ENCODE measurements at regions not wholly inside any gene's neighbourhood (a gene's known extent, or its start where the extent isn't known, plus 50 kb on each side); places are given as distances from the start of the nearest gene placed in this dataset.
"Not testable (repeated sequence)": the region's sequence is repeated elsewhere in the genome, so short reads cannot be mapped to it uniquely, and the experiment has no call there.

- H3K27me3 Mint-ChIP-seq, result peaks cover 9 to 11% of the 10 kb centered on the region in 2 donors
- Histone ChIP-seq H3K36me3 (ENCODE audit: insufficient read depth, low read length) (no peaks in the 10 kb centered on the region), H3K4me3 (ENCODE audit: low read length) (no peak overlapping the region), H3K27ac (ENCODE audit: low read depth, low read length) (no peak overlapping the region), H3K4me1 (ENCODE audit: insufficient read depth, low read length) (no peaks in the 10 kb centered on the region), H3K27me3 (ENCODE audit: insufficient read depth, low read length, poor library complexity, severe bottlenecking) (no peaks in the 10 kb centered on the region), H3K9me3 (ENCODE audit: low read length) (no peaks in the 10 kb centered on the region)
- H3K4me1 Mint-ChIP-seq, result no peaks in the 10 kb centered on the region
- ChIA-PET CTCF (no interaction called here), POLR2A (no interaction called here)
- no peaks in the 10 kb centered on the region for H3K36me3 Mint-ChIP-seq
- no peak overlapping the region for H3K4me3 Mint-ChIP-seq
- H3K9me3 Mint-ChIP-seq, result peaks cover 2 to 28% (median 8%) of the 10 kb centered on the region in 5 donors
- DNase-seq, result no peak
- no peak overlapping the region for H3K27ac Mint-ChIP-seq
These were observed 558.7 kb downstream of the INSC start for GRCh38 chr11:15673408-15673831.

GRCh38 chr11:15674756-15675155, 560.0 kb downstream of the INSC start:
- no peaks in the 10 kb centered on the region for H3K4me1 ChIP-seq (ENCODE audit: insufficient read depth, low read length)
- no peak overlapping the region for H3K27ac ChIP-seq (ENCODE audit: low read depth, low read length)
- H3K27me3 ChIP-seq (ENCODE audit: insufficient read depth, low read length, poor library complexity, severe bottlenecking), result no peaks in the 10 kb centered on the region
- no peaks in the 10 kb centered on the region for H3K4me1 Mint-ChIP-seq
- CTCF ChIA-PET, result no interaction called here
- no peak overlapping the region for H3K27ac Mint-ChIP-seq
- no peaks in the 10 kb centered on the region for H3K36me3 Mint-ChIP-seq
- H3K27me3 Mint-ChIP-seq, result peaks cover 9 to 11% of the 10 kb centered on the region in 2 donors
- H3K9me3 ChIP-seq (ENCODE audit: low read length), result no peaks in the 10 kb centered on the region
- peaks cover 4 to 34% (median 10%) of the 10 kb centered on the region in 5 donors for H3K9me3 Mint-ChIP-seq
- POLR2A ChIA-PET, result no interaction called here
- no peak for DNase-seq
- H3K4me3 Mint-ChIP-seq, result no peak overlapping the region
- H3K4me3 ChIP-seq (ENCODE audit: low read length), result no peak overlapping the region
- no peaks in the 10 kb centered on the region for H3K36me3 ChIP-seq (ENCODE audit: insufficient read depth, low read length)

DNA sequence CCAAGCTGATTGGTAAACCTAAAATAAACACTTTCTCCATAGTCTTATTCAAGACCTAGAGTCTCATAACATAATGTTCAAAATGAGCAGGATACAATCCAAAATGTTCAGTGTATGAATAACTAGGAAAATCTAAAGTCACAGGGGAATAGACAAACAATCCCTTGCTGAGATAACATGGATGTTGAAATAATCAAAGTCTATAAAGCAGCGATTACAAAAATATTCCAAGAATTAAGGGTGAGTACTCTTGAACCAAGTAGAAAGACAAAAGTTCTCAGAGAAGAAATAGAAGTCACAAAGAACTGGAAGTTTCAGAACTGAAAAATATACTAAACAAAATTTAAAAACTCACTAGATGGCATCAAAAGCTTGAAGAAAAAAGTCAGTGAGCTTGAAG, 561.0 kb downstream of the INSC start:
- no peak overlapping the region for H3K4me3 ChIP-seq (ENCODE audit: low read length)
- Mint-ChIP-seq H3K4me3 (no peak overlapping the region), H3K27ac (no peak overlapping the region), H3K9me3 (peaks cover 4 to 34% (median 10%) of the 10 kb centered on the region in 5 donors), H3K36me3 (no peaks in the 10 kb centered on the region), H3K27me3 (peaks cover 5 to 9% of the 10 kb centered on the region in 2 donors), H3K4me1 (no peaks in the 10 kb centered on the region)
- no peaks in the 10 kb centered on the region for H3K36me3 ChIP-seq (ENCODE audit: insufficient read depth, low read length)
- ChIA-PET CTCF (no interaction called here), POLR2A (no interaction called here)
- H3K9me3 ChIP-seq (ENCODE audit: low read length), result no peaks in the 10 kb centered on the region
- H3K27ac ChIP-seq (ENCODE audit: low read depth, low read length), result no peak overlapping the region
- no peak for DNase-seq
- H3K27me3 ChIP-seq (ENCODE audit: insufficient read depth, low read length, poor library complexity, severe bottlenecking), result no peaks in the 10 kb centered on the region
- H3K4me1 ChIP-seq (ENCODE audit: insufficient read depth, low read length), result no peaks in the 10 kb centered on the region

DNA sequence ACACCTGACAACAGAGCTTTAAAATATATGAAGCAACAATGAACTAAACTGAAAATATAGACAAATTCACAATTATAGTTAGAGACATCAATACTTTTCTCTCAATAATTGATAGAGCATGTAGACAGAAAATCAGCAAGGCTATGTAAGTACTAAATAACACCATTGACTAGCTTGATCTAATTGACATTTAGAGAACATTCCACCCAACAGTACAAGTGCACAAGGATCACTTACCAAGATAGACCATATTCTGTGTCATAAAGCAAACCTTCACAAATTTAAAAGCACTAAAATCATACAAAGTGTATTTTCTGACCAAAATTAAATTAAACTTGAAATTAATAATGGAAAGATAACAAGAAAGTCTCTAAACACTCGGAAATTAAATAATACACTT, 562.5 kb downstream of the INSC start:
- Mint-ChIP-seq H3K9me3 (peaks cover 4 to 34% (median 10%) of the 10 kb centered on the region in 5 donors), H3K27ac (no peak overlapping the region), H3K4me1 (no peaks in the 10 kb centered on the region), H3K36me3 (no peaks in the 10 kb centered on the region), H3K27me3 (peaks cover 2 to 5% of the 10 kb centered on the region in 2 donors), H3K4me3 (no peak overlapping the region)
- no peak overlapping the region for H3K27ac ChIP-seq (ENCODE audit: low read depth, low read length)
- no peaks in the 10 kb centered on the region for H3K27me3 ChIP-seq (ENCODE audit: insufficient read depth, low read length, poor library complexity, severe bottlenecking)
- POLR2A ChIA-PET, result no interaction called here
- CTCF ChIA-PET, result no interaction called here
- H3K4me3 ChIP-seq (ENCODE audit: low read length), result no peak overlapping the region
- H3K36me3 ChIP-seq (ENCODE audit: insufficient read depth, low read length), result no peaks in the 10 kb centered on the region
- DNase-seq, result no peak
- H3K4me1 ChIP-seq (ENCODE audit: insufficient read depth, low read length), result no peaks in the 10 kb centered on the region
- no peaks in the 10 kb centered on the region for H3K9me3 ChIP-seq (ENCODE audit: low read length)

DNA sequence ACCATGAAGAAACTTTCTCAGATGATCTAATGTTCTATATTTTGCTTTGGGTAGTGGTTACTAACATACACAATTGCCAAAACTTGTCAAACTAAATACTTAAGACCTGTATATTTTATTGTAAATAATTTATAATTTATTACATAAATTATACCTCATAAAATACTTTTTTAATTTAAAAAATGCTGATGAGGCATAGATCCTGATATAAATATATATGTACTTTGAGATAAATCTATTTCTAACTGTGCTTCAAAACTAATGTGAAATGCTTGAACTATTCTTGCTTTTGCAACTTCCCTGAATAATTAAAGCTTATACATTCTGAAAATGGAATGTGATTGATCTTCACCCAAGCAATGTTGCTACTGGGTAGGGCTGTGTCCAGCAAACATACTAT, 568.8 kb downstream of the INSC start:
- no peak overlapping the region for H3K27ac Mint-ChIP-seq
- POLR2A ChIA-PET, result no interaction called here
- CTCF ChIA-PET, result no interaction called here

GRCh38 chr11:15685306-15685705, 570.6 kb downstream of the INSC start:
- no peak overlapping the region for H3K27ac Mint-ChIP-seq
- CTCF ChIA-PET, result no interaction called here

More for the DNA sequence above, 568.8 kb downstream of the INSC start:
- H3K27ac ChIP-seq (ENCODE audit: low read depth, low read length), result no peak overlapping the region
- peaks cover 1 to 7% (median 3%) of the 10 kb centered on the region in 5 donors for H3K9me3 Mint-ChIP-seq
- H3K27me3 Mint-ChIP-seq, result no peaks in the 10 kb centered on the region
- no peaks in the 10 kb centered on the region for H3K36me3 ChIP-seq (ENCODE audit: insufficient read depth, low read length)
- no peaks in the 10 kb centered on the region for H3K9me3 ChIP-seq (ENCODE audit: low read length)
- H3K4me1 ChIP-seq (ENCODE audit: insufficient read depth, low read length), result no peaks in the 10 kb centered on the region
- no peaks in the 10 kb centered on the region for H3K36me3 Mint-ChIP-seq
- no peak overlapping the region for H3K4me3 ChIP-seq (ENCODE audit: low read length)
- H3K4me3 Mint-ChIP-seq, result no peak overlapping the region
- H3K4me1 Mint-ChIP-seq, result no peaks in the 10 kb centered on the region
- DNase-seq, result no peak
- H3K27me3 ChIP-seq (ENCODE audit: insufficient read depth, low read length, poor library complexity, severe bottlenecking), result no peaks in the 10 kb centered on the region

DNA sequence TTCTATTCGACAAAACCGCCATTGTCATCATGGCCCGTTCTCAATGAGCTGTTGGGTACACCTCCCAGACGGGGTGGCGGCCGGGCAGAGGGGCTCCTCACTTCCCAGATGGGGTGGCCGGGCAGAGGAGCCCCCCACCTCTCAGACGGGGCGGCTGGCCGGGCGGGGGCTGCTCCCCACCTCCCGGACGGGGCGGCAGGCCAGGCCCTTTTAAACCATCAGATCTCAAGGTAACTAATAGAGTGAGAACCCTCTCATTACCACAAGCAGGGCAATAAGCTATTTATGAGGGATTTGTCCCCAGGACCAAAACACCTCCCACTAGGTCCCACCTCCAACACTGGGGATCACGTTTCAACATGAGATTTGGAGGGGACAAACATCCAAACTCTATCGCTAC, 571.5 kb downstream of the INSC start:
- POLR2A ChIA-PET; CTCF ChIA-PET; H3K36me3 Mint-ChIP-seq; DNase-seq; H3K27me3 Mint-ChIP-seq; H3K4me3 ChIP-seq (ENCODE audit: low read length); H3K27ac ChIP-seq (ENCODE audit: low read depth, low read length); H3K4me1 ChIP-seq (ENCODE audit: insufficient read depth, low read length); H3K4me3 Mint-ChIP-seq; H3K9me3 Mint-ChIP-seq; H3K9me3 ChIP-seq (ENCODE audit: low read length); H3K36me3 ChIP-seq (ENCODE audit: insufficient read depth, low read length); H3K27ac Mint-ChIP-seq; H3K27me3 ChIP-seq (ENCODE audit: insufficient read depth, low read length, poor library complexity, severe bottlenecking); H3K4me1 Mint-ChIP-seq: not testable (repeated sequence)

More at GRCh38 chr11:15685306-15685705, 570.6 kb downstream of the INSC start:
- Histone ChIP-seq H3K36me3 (ENCODE audit: insufficient read depth, low read length) (no peaks in the 10 kb centered on the region), H3K4me3 (ENCODE audit: low read length) (no peak overlapping the region), H3K27me3 (ENCODE audit: insufficient read depth, low read length, poor library complexity, severe bottlenecking) (no peaks in the 10 kb centered on the region), H3K4me1 (ENCODE audit: insufficient read depth, low read length) (no peaks in the 10 kb centered on the region), H3K27ac (ENCODE audit: low read depth, low read length) (no peak overlapping the region), H3K9me3 (ENCODE audit: low read length) (no peaks in the 10 kb centered on the region)
- POLR2A ChIA-PET, result no interaction called here
- Mint-ChIP-seq H3K9me3 (peaks cover 0 to 8% (median 2%) of the 10 kb centered on the region in 5 donors), H3K4me1 (no peaks in the 10 kb centered on the region), H3K36me3 (no peaks in the 10 kb centered on the region), H3K4me3 (no peak overlapping the region), H3K27me3 (no peaks in the 10 kb centered on the region)
- DNase-seq, result no peak

- CTCF ChIA-PET, result no interaction called here
- no peak overlapping the region for H3K27ac Mint-ChIP-seq
These were observed 572.6 kb downstream of the INSC start for GRCh38 chr11:15687342-15687741.

GRCh38 chr11:15688351-15688792, 573.6 kb downstream of the INSC start:
- no peak for DNase-seq
- H3K4me1 ChIP-seq (ENCODE audit: insufficient read depth, low read length), result no peaks in the 10 kb centered on the region
- ChIA-PET POLR2A (no interaction called here), CTCF (no interaction called here)
- no peaks in the 10 kb centered on the region for H3K36me3 ChIP-seq (ENCODE audit: insufficient read depth, low read length)
- Mint-ChIP-seq H3K9me3 (peaks cover 0 to 12% (median 2%) of the 10 kb centered on the region in 5 donors), H3K4me3 (no peak overlapping the region), H3K4me1 (no peaks in the 10 kb centered on the region), H3K27ac (no peak overlapping the region), H3K36me3 (no peaks in the 10 kb centered on the region), H3K27me3 (peaks cover 0 to 4% of the 10 kb centered on the region in 2 donors)
- no peaks in the 10 kb centered on the region for H3K9me3 ChIP-seq (ENCODE audit: low read length)
- no peak overlapping the region for H3K4me3 ChIP-seq (ENCODE audit: low read length)
- H3K27ac ChIP-seq (ENCODE audit: low read depth, low read length), result no peak overlapping the region
- no peaks in the 10 kb centered on the region for H3K27me3 ChIP-seq (ENCODE audit: insufficient read depth, low read length, poor library complexity, severe bottlenecking)

More at GRCh38 chr11:15687342-15687741, 572.6 kb downstream of the INSC start:
- Histone ChIP-seq H3K9me3 (ENCODE audit: low read length) (no peaks in the 10 kb centered on the region), H3K4me3 (ENCODE audit: low read length) (no peak overlapping the region), H3K36me3 (ENCODE audit: insufficient read depth, low read length) (no peaks in the 10 kb centered on the region), H3K27me3 (ENCODE audit: insufficient read depth, low read length, poor library complexity, severe bottlenecking) (no peaks in the 10 kb centered on the region), H3K4me1 (ENCODE audit: insufficient read depth, low read length) (no peaks in the 10 kb centered on the region), H3K27ac (ENCODE audit: low read depth, low read length) (no peak overlapping the region)
- H3K4me1 Mint-ChIP-seq, result no peaks in the 10 kb centered on the region
- POLR2A ChIA-PET, result no interaction called here
- no peaks in the 10 kb centered on the region for H3K36me3 Mint-ChIP-seq
- peaks cover 0 to 1% of the 10 kb centered on the region in 2 donors for H3K27me3 Mint-ChIP-seq
- H3K4me3 Mint-ChIP-seq, result no peak overlapping the region
- DNase-seq, result no peak
- peaks cover 0 to 9% (median 2%) of the 10 kb centered on the region in 5 donors for H3K9me3 Mint-ChIP-seq

Measured in CD8-positive, alpha-beta memory T cell (primary cell).